MCF 10A (cell line): ENCODE measurements at regions not wholly inside any gene's neighbourhood (a gene's known extent, or its start where the extent isn't known, plus 50 kb on each side); places are given as distances from the start of the nearest gene placed in this dataset.

Source experiments
- BruUV-seq: library from RNA; stranded (reverse); fragments of 400-500 nt; replicated peaks from 2 replicates; lab custom pipeline; 2021; lab: Mats Ljungman, UMichigan
- CTCF ChIA-PET: fragments of 300-600 bp; sonication (Branson Sonifier 250); formaldehyde crosslinking; extraction: SDS; loops from one replicate; lab custom pipeline; 2021; ENCODE audit warnings: antibody characterized with exemption, inconsistent platforms; lab: Yijun Ruan, JAX
- POLR2A ChIA-PET: fragments of 300-600, 350-650 bp; sonication (Branson Sonifier 250); formaldehyde crosslinking; extraction: SDS; loops from one replicate; lab custom pipeline; 2020; ENCODE audit warnings: antibody characterized with exemption, inconsistent platforms; lab: Yijun Ruan, JAX
- DNase-seq: peaks from one replicate; pipeline ENCODE4 v3.0.0-alpha.2; 2018; ENCODE audit not compliant: unreplicated experiment
- H3K27ac Mint-ChIP-seq: one replicate; pipeline ENCODE4 v1.8.0; 2022; ENCODE audit warnings: mild to moderate bottlenecking, low read depth, mixed read lengths; ENCODE audit not compliant: unreplicated experiment
- H3K27me3 Mint-ChIP-seq: one replicate; pipeline ENCODE4 v1.8.0; 2022; ENCODE audit warnings: mixed read lengths; ENCODE audit not compliant: insufficient read depth, unreplicated experiment
- H3K36me3 Mint-ChIP-seq: one replicate; pipeline ENCODE4 v1.8.0; 2022; ENCODE audit warnings: mild to moderate bottlenecking, moderate library complexity, mixed read lengths; ENCODE audit not compliant: insufficient read depth, unreplicated experiment
- H3K4me1 Mint-ChIP-seq: one replicate; pipeline ENCODE4 v1.8.0; 2022; ENCODE audit warnings: mixed read lengths; ENCODE audit not compliant: insufficient read depth, unreplicated experiment
- H3K4me3 Mint-ChIP-seq: one replicate; pipeline ENCODE4 v1.8.0; 2022; ENCODE audit warnings: mild to moderate bottlenecking, moderate library complexity, mixed read lengths; ENCODE audit not compliant: unreplicated experiment
- H3K9me3 Mint-ChIP-seq: one replicate; pipeline ENCODE4 v1.8.0; 2022; ENCODE audit warnings: mixed read lengths; ENCODE audit not compliant: unreplicated experiment
- intact Hi-C: fragments of 100-400 bp; cut with micrococcal nuclease; formaldehyde crosslinking; loops from 2 replicates; pipeline ENCODE4 v1.14.1; 2022
- TF ChIP-seq, protein P1 (sequence below): fragments of 200-600 bp; IDR thresholded peaks from one replicate; pipeline ENCODE4 v1.8.0; 2022; ENCODE audit warnings: antibody characterized with exemption, mild to moderate bottlenecking; ENCODE audit not compliant: unreplicated experiment

DNA sequence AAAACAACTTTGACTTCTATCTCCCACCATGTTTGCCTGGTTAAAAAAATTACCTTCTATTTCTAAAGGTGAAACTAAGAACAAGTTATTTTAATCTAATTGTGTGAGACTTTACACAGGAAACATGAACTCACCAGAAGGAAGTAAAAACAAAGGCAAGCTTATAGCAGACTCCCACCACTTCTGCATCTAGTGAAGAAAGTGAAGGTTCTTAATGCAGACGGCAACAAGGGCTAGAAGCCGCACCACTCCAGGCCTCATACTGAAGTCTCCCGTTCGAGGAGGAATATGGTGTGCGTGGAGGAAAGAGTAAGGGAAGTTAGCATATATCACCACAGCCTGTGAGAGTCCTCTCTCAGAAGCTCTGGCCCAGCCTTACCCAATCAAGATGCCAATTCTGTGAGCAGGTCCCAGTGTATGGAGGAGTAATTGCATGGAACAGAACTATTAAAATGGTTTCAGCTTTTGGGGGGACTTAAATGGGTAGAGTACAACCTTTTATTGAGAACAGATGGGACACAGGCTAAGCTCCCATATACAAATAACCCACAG lies 958.7 kb downstream of the BCL11A start:
- no peak overlapping the region for H3K4me3 Mint-ChIP-seq
- H3K27ac Mint-ChIP-seq = no peak overlapping the region
- H3K9me3 Mint-ChIP-seq = no peaks in the 10 kb centered on the region
- no TSS peak for BruUV-seq
- TF ChIP-seq, protein P1, sequence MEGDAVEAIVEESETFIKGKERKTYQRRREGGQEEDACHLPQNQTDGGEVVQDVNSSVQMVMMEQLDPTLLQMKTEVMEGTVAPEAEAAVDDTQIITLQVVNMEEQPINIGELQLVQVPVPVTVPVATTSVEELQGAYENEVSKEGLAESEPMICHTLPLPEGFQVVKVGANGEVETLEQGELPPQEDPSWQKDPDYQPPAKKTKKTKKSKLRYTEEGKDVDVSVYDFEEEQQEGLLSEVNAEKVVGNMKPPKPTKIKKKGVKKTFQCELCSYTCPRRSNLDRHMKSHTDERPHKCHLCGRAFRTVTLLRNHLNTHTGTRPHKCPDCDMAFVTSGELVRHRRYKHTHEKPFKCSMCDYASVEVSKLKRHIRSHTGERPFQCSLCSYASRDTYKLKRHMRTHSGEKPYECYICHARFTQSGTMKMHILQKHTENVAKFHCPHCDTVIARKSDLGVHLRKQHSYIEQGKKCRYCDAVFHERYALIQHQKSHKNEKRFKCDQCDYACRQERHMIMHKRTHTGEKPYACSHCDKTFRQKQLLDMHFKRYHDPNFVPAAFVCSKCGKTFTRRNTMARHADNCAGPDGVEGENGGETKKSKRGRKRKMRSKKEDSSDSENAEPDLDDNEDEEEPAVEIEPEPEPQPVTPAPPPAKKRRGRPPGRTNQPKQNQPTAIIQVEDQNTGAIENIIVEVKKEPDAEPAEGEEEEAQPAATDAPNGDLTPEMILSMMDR = no peak
- POLR2A ChIA-PET = no interaction called here
- H3K27me3 Mint-ChIP-seq = no peaks in the 10 kb centered on the region
- H3K36me3 Mint-ChIP-seq = no peaks in the 10 kb centered on the region
- no peak for DNase-seq
- CTCF ChIA-PET = no interaction called here
- intact Hi-C loops = no loop called here
- peaks cover 6% of the 10 kb centered on the region for H3K4me1 Mint-ChIP-seq

DNA sequence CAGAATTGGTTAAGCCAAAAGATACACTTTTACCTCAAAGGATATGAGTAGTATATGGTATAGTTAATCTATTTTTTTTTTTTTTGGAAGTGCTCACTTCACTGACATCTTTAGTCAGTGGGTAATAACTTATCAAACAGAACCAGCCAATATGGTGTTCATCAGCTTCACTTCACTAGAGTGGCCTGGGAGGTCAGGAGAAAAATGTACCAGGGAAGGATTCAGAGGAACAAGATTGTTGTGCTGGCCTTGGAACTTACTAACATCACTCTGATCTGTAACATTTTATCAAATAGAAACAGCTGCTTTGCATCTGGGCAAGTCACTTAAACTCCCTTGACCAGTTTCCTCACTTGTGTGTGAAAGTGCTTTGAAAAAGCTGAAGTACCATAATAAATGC lies 962.7 kb downstream of the BCL11A start:
- BruUV-seq = no TSS peak
- intact Hi-C loops = no loop called here
- Mint-ChIP-seq H3K4me1 (no peaks in the 10 kb centered on the region), H3K27ac (no peak overlapping the region), H3K27me3 (no peaks in the 10 kb centered on the region), H3K9me3 (no peaks in the 10 kb centered on the region), H3K36me3 (no peaks in the 10 kb centered on the region), H3K4me3 (no peak overlapping the region)
- no peak for DNase-seq
- TF ChIP-seq, protein P1 = no peak
- ChIA-PET POLR2A (no interaction called here), CTCF (no interaction called here)

DNA sequence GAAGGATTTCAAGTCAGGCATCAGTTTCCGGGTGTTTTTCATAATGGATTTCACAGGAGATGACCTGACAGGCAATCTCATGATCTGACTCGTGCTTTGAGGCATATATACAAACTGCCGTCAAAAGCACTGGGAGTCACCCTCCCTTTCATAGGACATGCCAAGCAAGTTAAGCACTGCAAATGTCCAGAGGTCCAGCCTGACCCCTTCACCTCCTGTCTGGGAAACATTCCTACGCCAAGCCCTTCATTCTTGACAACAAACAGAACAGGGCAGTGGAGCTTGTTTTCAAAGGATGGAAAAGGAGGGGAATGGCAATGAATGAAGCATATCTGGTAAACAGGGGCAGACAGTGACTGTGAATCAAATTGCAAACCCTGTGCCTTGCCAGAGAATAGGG lies 963.6 kb downstream of the BCL11A start:
- H3K27me3 Mint-ChIP-seq = no peaks in the 10 kb centered on the region
- H3K36me3 Mint-ChIP-seq = no peaks in the 10 kb centered on the region
- POLR2A ChIA-PET = interaction anchor here (0.5 kb wide), 1 partner anchor 12 kb away, joined by 8 read pairs; no protein-coding TSS in a partner anchor
- H3K4me1 Mint-ChIP-seq = no peaks in the 10 kb centered on the region
- no TSS peak for BruUV-seq
- no peak for DNase-seq
- H3K9me3 Mint-ChIP-seq = no peaks in the 10 kb centered on the region
- CTCF ChIA-PET = interaction anchor here (0.6 kb wide), 1 partner anchor 41 kb away, joined by 3 read pairs; no protein-coding TSS in a partner anchor
- no peak overlapping the region for H3K27ac Mint-ChIP-seq
- TF ChIP-seq, protein P1 = no peak
- H3K4me3 Mint-ChIP-seq = no peak overlapping the region
- intact Hi-C loops = no loop called here

DNA sequence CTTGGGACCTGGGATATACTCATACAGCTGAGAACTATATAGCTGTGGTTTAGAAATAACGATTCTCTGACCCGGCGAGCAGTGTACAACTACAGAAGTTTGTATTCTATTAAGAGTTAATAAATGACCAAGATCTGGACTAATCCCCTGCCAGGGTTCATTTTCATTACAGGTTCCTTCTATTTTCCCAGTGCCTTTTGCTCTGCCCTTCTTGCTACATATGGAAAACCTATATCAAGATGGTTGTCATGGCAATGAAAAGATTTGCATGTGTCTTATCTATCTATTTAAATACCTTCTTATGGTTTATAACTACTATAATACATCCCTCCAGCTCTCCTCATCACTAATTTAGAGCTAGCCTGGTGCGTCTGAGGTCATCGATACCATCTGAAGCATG lies 965.2 kb downstream of the BCL11A start:
- Mint-ChIP-seq H3K4me3 (no peak overlapping the region), H3K4me1 (no peaks in the 10 kb centered on the region), H3K9me3 (no peaks in the 10 kb centered on the region), H3K27me3 (no peaks in the 10 kb centered on the region), H3K27ac (no peak overlapping the region), H3K36me3 (no peaks in the 10 kb centered on the region)
- ChIA-PET POLR2A (no interaction called here), CTCF (interaction anchor here (0.5 to 0.6 kb wide), 3 partner anchors 94 to 547 kb away, joined by 3 read pairs; no protein-coding TSS in a partner anchor)
- BruUV-seq = no TSS peak
- DNase-seq = no peak
- intact Hi-C loops = no loop called here
- TF ChIP-seq, protein P1 = no peak
